Ovary (tissue), 7 donors: ENCODE measurements at regions not wholly inside any gene's neighbourhood (a gene's known extent, or its start where the extent isn't known, plus 50 kb on each side); places are given as distances from the start of the nearest gene placed in this dataset.

Source experiments
- DNase-seq, 5 donors: peaks; one replicate each; pipeline ENCODE4 v3.0.0-alpha.2; 2019 to 2020
- H3K27ac ChIP-seq, 2 donors: fragments of 200-600 bp; one replicate each; pipeline versions ENCODE4 v1.5.1 to v1.8.0; 2019 to 2022
- H3K27me3 ChIP-seq: fragments of 200-600 bp; one replicate; pipeline ENCODE4 v1.8.0; 2022
- H3K36me3 ChIP-seq: fragments of 200-600 bp; sonication (generic); one replicate; pipeline ENCODE4 v1.5.1; 2019
- H3K4me1 ChIP-seq: one replicate; pipeline ENCODE4 v1.8.1; 2013; ENCODE audit warnings: mild to moderate bottlenecking, moderate library complexity; ENCODE audit not compliant: insufficient read depth
- H3K4me3 ChIP-seq: fragments of 200-600 bp; sonication (generic); one replicate; pipeline ENCODE4 v1.5.1; 2017
- H3K9me3 ChIP-seq, 2 donors: fragments of 200-600 bp in 1 of 2; sonication (generic) in 1 of 2; one replicate each; pipeline versions ENCODE4 v1.5.1 to v1.8.1; 2013 to 2019; ENCODE audit warnings: mild to moderate bottlenecking in 1 of 2, moderate library complexity in 1 of 2
- CTCF ChIP-seq, 3 donors: fragments of 450-650 bp in 2 of 3; fragments of 200-600 bp in 1 of 3; IDR thresholded peaks; one replicate each; pipeline versions ENCODE4 v1.5.1 to v1.8.0; 2016 to 2022; ENCODE audit warnings: antibody characterized with exemption in 3 of 3, mild to moderate bottlenecking in 1 of 3
- EP300 ChIP-seq: sonication (generic); formaldehyde crosslinking; IDR thresholded peaks from one replicate; pipeline ENCODE4 v1.6.1; 2017; ENCODE audit warnings: antibody characterized with exemption
- POLR2A ChIP-seq: fragments of 450-650 bp; IDR thresholded peaks from one replicate; pipeline ENCODE4 v1.6.1; 2017; ENCODE audit warnings: antibody characterized with exemption, mild to moderate bottlenecking, moderate library complexity
- WGBS, 3 donors: extraction: QIAGEN DNeasy Blood & Tissue Kit in 1 of 3; methylation state at CpG; one replicate each; pipeline versions ENCODE4 v1.1.5 to v1.1.7; 2013 to 2017; 5-methylcytosine and 5-hydroxymethylcytosine counted together
- intact Hi-C, 4 donors: fragments of 100-400 bp; cut with DNase I; formaldehyde crosslinking; loops; one replicate each; pipeline versions ENCODE4 v1.11.0 to v1.15.1; 2022 to 2023
- donor health status: DM: no; HTN: no; CAD: no; lungs with moderate emphysema.
- donor health status: DM: no; HTN: no; CAD: no.
- donor health status: Bipolar disorder and iron deficiency.
- donor health status: DM: no; HTN: no; CAD: no.
- donor health status: DM: yes; HTN: yes; CAD: no.

- H3K9me3 ChIP-seq = no peaks in the 10 kb centered on the region
- H3K27me3 ChIP-seq = no peaks in the 10 kb centered on the region
- no peak overlapping the region for H3K4me3 ChIP-seq
- H3K4me1 ChIP-seq = no peaks in the 10 kb centered on the region
- no peaks in the 10 kb centered on the region for H3K36me3 ChIP-seq
- no peak for DNase-seq
- no peak overlapping the region for H3K27ac ChIP-seq
- WGBS, 3 donors = 50 to 90% (median 78%) methylated on average over 3 of the region's 3 CpGs
- TF ChIP-seq EP300 (no peak), POLR2A (no peak), CTCF (IDR thresholded peaks at IDR 0.05) (no peak)
- intact Hi-C loops = no loop called here
These were observed 67.0 kb upstream of the NLRP1 start for GRCh38 chr17:5651348-5651747.

GRCh38 chr17:5661491-5662125 lies 77.3 kb upstream of the NLRP1 start:
- no peaks in the 10 kb centered on the region for H3K9me3 ChIP-seq
- H3K4me1 ChIP-seq = peaks cover 8% of the 10 kb centered on the region
- TF ChIP-seq CTCF (IDR thresholded peaks at IDR 0.05) (no peak), POLR2A (no peak), EP300 (no peak)
- H3K27me3 ChIP-seq = no peaks in the 10 kb centered on the region
- DNase-seq = no peak
- WGBS, 3 donors = 73 to 79% (median 76%) methylated on average over 10 of the region's 10 CpGs
- intact Hi-C loops = no loop called here
- no peak overlapping the region for H3K4me3 ChIP-seq
- no peaks in the 10 kb centered on the region for H3K36me3 ChIP-seq
- H3K27ac ChIP-seq = no peak overlapping the region

- Histone ChIP-seq H3K27ac (no peak overlapping the region), H3K27me3 (no peaks in the 10 kb centered on the region), H3K4me1 (peaks cover 8% of the 10 kb centered on the region), H3K9me3 (no peaks in the 10 kb centered on the region), H3K36me3 (no peaks in the 10 kb centered on the region), H3K4me3 (no peak overlapping the region)
- DNase-seq = no peak
- intact Hi-C loops = no loop called here
- TF ChIP-seq CTCF (IDR thresholded peaks at IDR 0.05) (no peak), POLR2A (no peak), EP300 (no peak)
- 68 to 86% (median 75%) methylated on average over 7 of the region's 7 CpGs for WGBS, 3 donors
These were observed 78.2 kb upstream of the NLRP1 start for GRCh38 chr17:5662409-5663085.

GRCh38 chr17:5665164-5665563 lies 80.9 kb upstream of the NLRP1 start:
- Histone ChIP-seq H3K27me3 (no peaks in the 10 kb centered on the region), H3K4me1 (peaks cover 2% of the 10 kb centered on the region), H3K9me3 (no peaks in the 10 kb centered on the region), H3K4me3 (no peak overlapping the region), H3K27ac (no peak overlapping the region), H3K36me3 (no peaks in the 10 kb centered on the region)
- DNase-seq = peak in 4 of 5 donors; percentile 15 to 52 (median 26)
- TF ChIP-seq CTCF (IDR thresholded peaks at IDR 0.05) (no peak), EP300 (no peak), POLR2A (no peak)
- 7 to 18% (median 13%) methylated on average over 12 of the region's 12 CpGs for WGBS, 3 donors
- intact Hi-C loops = no loop called here
